ENCODE measurements at regions not wholly inside any gene's neighbourhood (a gene's known extent, or its start where the extent isn't known, plus 50 kb on each side); places are given as distances from the start of the nearest gene placed in this dataset.

DNA sequence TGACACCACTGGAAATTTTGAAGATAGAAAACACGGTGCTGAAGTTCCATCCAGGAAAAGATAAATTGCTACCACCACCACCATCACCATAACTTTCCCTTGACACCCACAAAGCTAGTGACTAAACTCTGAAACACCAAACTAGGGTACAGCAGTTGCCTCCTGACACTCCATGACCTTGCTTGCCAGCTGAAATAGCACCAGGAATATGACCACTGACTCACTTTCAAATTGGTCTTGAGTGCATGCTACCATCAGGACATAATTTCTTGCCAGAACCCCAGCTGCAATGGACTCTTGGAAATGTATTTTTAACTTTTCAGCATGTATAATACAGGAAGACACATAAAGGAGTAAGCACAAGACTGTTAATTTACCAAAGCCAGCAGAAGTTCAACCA is 283.3 kb downstream of the CENPC start:
- H3K36me3 ChIP-seq (ENCODE audit: control insufficient read depth in 2 of 2, extremely low read depth in 1 of 2, insufficient read depth in 2 of 2, low read length in 2 of 2) = no peaks in the 10 kb centered on the region
- H4K20me1 ChIP-seq (ENCODE audit: control insufficient read depth, extremely low read depth, insufficient read depth, low read length) = no peaks in the 10 kb centered on the region
- H3K27me3 ChIP-seq (ENCODE audit: control insufficient read depth, extremely low read depth, insufficient read depth, low read length) = no peaks in the 10 kb centered on the region
- DNase-seq (ENCODE audit: low read depth, low spot score) (no peak), FAIRE-seq (no peak)
- TF ChIP-seq CTCF (optimal IDR thresholded peaks at IDR 0.05 in 1 of 3, IDR thresholded peaks at IDR 0.05 in 1 of 3, conservative IDR thresholded peaks at IDR 0.05 in 1 of 3; ENCODE audit: extremely low read depth in 1 of 3, insufficient read depth in 2 of 3, low read length in 3 of 3) = no peak
- no peak for TF ChIP-seq EZH2 (IDR thresholded peaks at IDR 0.05; ENCODE audit: low read length)
- no peaks in the 10 kb centered on the region for H3K9me3 ChIP-seq (ENCODE audit: control insufficient read depth, low read depth, low read length)
- H2AFZ ChIP-seq (ENCODE audit: control insufficient read depth, low read length) = no peak overlapping the region
- H3K4me3 ChIP-seq (ENCODE audit: control insufficient read depth in 2 of 3, extremely low read depth in 1 of 3, insufficient read depth in 2 of 3, low read depth in 1 of 3, low read length in 3 of 3) = no peak overlapping the region
- no peak overlapping the region for H3K27ac ChIP-seq (ENCODE audit: control insufficient read depth, insufficient read depth, low read length)
- H3K9ac ChIP-seq (ENCODE audit: control insufficient read depth, extremely low read depth, insufficient read depth, low read length) = no peak overlapping the region
- dilution Hi-C loops (cut with MboI; ENCODE audit: extremely low pct_ligation_motif_present, low sequenced_read_pairs) = no loop called here
- H3K4me2 ChIP-seq (ENCODE audit: control insufficient read depth, extremely low read depth, insufficient read depth, low read depth, low read length) = no peak overlapping the region
- no peaks in the 10 kb centered on the region for H3K4me1 ChIP-seq (ENCODE audit: control insufficient read depth, extremely low read depth, insufficient read depth, low read length)
- no peaks in the 10 kb centered on the region for H3K9me1 ChIP-seq (ENCODE audit: control insufficient read depth, extremely low read depth, insufficient read depth, low read length)
- H3K79me2 ChIP-seq (ENCODE audit: control insufficient read depth, insufficient read depth, low read length) = no peaks in the 10 kb centered on the region

GRCh38 chr4:67256388-67257043 is 288.8 kb downstream of the CENPC start:
- Histone ChIP-seq H2AFZ (ENCODE audit: control insufficient read depth, low read length) (no peak overlapping the region), H3K9me1 (ENCODE audit: control insufficient read depth, extremely low read depth, insufficient read depth, low read length) (no peaks in the 10 kb centered on the region), H3K4me2 (ENCODE audit: control insufficient read depth, extremely low read depth, insufficient read depth, low read depth, low read length) (no peak overlapping the region), H3K79me2 (ENCODE audit: control insufficient read depth, insufficient read depth, low read length) (no peaks in the 10 kb centered on the region), H3K27ac (ENCODE audit: control insufficient read depth, insufficient read depth, low read length) (no peak overlapping the region), H3K4me1 (ENCODE audit: control insufficient read depth, extremely low read depth, insufficient read depth, low read length) (no peaks in the 10 kb centered on the region), H3K36me3 (ENCODE audit: control insufficient read depth in 2 of 2, extremely low read depth in 1 of 2, insufficient read depth in 2 of 2, low read length in 2 of 2) (no peaks in the 10 kb centered on the region), H3K27me3 (ENCODE audit: control insufficient read depth, extremely low read depth, insufficient read depth, low read length) (no peaks in the 10 kb centered on the region), H4K20me1 (ENCODE audit: control insufficient read depth, extremely low read depth, insufficient read depth, low read length) (no peaks in the 10 kb centered on the region), H3K9ac (ENCODE audit: control insufficient read depth, extremely low read depth, insufficient read depth, low read length) (no peak overlapping the region), H3K9me3 (ENCODE audit: control insufficient read depth, low read depth, low read length) (no peaks in the 10 kb centered on the region), H3K4me3 (ENCODE audit: control insufficient read depth in 2 of 3, extremely low read depth in 1 of 3, insufficient read depth in 2 of 3, low read depth in 1 of 3, low read length in 3 of 3) (no peak overlapping the region)
- FAIRE-seq (no peak), DNase-seq (ENCODE audit: low read depth, low spot score) (no peak)
- TF ChIP-seq CTCF (optimal IDR thresholded peaks at IDR 0.05 in 1 of 3, IDR thresholded peaks at IDR 0.05 in 1 of 3, conservative IDR thresholded peaks at IDR 0.05 in 1 of 3; ENCODE audit: extremely low read depth in 1 of 3, insufficient read depth in 2 of 3, low read length in 3 of 3) (no peak), EZH2 (IDR thresholded peaks at IDR 0.05; ENCODE audit: low read length) (no peak)
- dilution Hi-C loops (cut with MboI; ENCODE audit: extremely low pct_ligation_motif_present, low sequenced_read_pairs) = no loop called here

Data from keratinocyte (primary cell).